ENCODE measurements at regions not wholly inside any gene's neighbourhood (a gene's known extent, or its start where the extent isn't known, plus 50 kb on each side); places are given as distances from the start of the nearest gene placed in this dataset.

DNA sequence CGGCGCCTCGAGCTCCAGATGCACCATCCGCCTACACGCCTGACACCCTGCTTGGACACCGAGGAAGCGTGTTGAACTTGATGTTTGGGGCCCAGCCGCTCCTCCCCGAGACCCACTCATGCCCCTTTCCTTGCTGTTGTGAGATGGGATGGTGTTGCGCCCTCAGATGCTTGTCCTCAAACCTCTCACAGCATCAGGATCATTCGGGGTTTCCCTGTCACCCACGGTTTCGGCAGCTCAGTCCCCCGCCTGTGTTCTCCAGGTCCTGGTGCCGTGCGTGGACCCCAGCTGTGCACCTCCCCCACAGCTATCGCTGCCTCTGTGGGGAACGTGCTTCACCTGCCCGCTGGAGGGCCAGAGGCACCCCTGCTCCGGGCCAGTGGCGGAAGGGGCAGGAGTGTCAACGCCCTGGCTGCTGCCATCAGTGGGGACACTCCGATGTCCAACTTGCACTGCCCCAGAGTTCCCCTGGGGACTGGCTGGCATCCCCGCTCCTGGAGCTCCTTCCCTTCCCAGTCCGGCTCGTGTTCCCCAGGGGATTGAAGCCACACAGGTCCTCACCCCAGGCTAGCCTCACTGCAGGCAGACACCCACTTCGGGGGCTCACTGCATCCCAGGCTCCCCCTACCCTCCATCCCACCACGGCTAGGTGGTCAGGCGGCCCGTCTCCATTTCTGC lies 82.3 kb upstream of the ADRA2C start:
- ATAC-seq (ENCODE audit: low read depth) (no peak), DNase-seq (ENCODE audit: low spot score in 2 of 2) (no peak)
- Mint-ChIP-seq H3K9me3 (no peaks in the 10 kb centered on the region), H3K4me3 (no peak overlapping the region), H3K4me1 (no peaks in the 10 kb centered on the region), H3K36me3 (no peaks in the 10 kb centered on the region), H3K27ac (no peak overlapping the region), H3K27me3 (peaks cover 15% of the 10 kb centered on the region)

DNA sequence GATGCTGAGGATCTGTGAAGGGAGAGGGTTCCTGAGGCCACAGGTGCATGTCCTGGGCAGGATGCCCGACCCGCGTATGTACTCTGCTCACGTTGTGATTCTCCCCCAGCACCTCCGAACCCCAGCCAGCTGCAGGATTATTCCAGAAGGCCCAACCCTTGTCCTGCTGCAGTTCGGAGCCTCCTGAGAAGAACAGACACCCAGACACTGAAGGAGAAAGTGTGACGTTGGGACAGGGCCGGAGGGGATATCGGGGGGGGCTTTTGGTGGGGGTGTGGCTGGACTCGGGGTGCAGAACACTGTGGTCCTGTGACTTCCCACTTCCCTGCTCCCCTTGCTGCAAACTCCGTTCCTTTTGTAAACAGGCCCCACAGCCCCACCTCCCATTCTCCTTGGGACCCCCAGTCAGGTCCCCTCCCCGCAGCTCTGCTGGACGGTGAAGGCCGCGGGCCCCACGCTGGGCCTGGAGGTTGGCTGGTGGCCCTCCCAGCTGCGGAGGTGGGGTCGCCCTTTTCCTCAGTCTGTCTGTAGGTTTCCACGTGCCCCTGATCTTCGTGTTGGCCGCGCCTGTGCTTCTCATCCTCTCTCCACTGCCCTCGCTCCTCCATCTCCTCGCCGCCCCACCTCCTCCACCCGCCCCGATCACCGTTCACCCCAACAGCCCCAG lies 83.0 kb upstream of the ADRA2C start:
- ATAC-seq (ENCODE audit: low read depth), result no peak
- no peaks in the 10 kb centered on the region for H3K36me3 Mint-ChIP-seq
- H3K27ac Mint-ChIP-seq, result no peak overlapping the region
- H3K4me1 Mint-ChIP-seq, result no peaks in the 10 kb centered on the region
- H3K27me3 Mint-ChIP-seq, result peaks cover 19% of the 10 kb centered on the region
- no peak overlapping the region for H3K4me3 Mint-ChIP-seq
- no peak for DNase-seq (ENCODE audit: low spot score in 2 of 2)
- H3K9me3 Mint-ChIP-seq, result peaks cover under 1% of the 10 kb centered on the region

DNA sequence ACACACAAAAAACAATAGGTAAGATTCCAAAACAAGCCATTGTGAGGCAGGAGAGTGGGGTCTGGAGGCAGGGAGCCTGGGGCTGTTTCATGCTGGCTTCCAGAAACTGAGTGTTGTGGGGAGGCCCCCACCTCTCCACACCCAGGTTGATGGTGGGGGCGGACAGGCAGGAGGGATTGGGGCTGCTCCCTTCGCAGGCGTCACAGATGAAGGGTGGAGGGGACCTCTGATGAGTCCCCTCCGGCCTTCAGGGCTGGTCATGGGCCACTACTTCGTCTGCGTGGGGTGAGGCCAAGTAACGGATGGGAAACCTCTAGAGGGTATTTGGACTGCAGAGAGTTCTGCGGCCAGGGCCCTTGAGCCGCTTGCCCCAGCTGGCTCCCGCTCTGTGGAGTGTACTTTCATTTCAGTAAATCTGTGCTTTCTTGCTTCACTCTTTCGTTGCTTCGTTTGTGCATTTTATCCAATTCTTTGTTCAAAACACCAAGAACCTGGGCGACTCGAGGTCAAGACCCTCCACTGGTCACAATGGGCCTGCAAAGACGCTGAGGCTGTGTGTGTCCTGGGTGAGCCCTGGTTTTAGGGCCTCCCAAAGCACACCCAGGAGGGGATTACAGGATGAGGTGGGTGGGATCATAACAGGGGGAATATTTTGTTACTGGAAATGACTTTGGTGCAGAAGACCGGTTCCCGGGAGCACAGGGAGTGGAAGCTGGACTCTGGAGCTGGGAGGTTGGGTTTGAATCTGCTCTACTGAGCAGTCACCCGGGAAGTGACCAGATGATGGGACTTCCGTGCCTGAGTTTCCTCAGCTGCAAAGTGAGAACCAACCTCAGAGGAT lies 83.7 kb upstream of the ADRA2C start:
- Mint-ChIP-seq H3K9me3 (peaks cover 5% of the 10 kb centered on the region), H3K4me1 (no peaks in the 10 kb centered on the region), H3K27me3 (peaks cover 24% of the 10 kb centered on the region), H3K36me3 (no peaks in the 10 kb centered on the region), H3K4me3 (no peak overlapping the region), H3K27ac (no peak overlapping the region)
- no peak for DNase-seq (ENCODE audit: low spot score in 2 of 2)
- no peak for ATAC-seq (ENCODE audit: low read depth)

DNA sequence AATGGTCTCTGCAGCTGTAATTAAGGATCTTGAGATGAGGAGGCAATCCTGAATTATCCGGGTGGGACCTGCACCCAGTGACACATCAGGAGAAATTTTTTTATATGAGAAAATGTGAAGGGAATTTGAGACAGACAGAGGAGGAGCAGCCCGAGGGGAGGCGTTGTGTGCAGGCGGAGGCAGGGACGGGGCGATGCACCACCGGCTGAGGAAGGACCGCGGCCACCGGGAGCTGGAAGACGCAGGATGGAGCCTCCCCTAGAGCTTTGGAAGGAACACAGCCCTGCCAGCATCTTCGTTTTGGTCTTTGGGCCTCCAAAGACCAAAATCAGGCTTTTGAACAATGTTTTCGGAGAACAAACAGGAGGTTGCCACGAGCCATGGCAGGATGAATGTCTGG lies 85.0 kb upstream of the ADRA2C start:
- H3K9me3 Mint-ChIP-seq, result peaks cover 5% of the 10 kb centered on the region
- H3K4me3 Mint-ChIP-seq, result no peak overlapping the region
- no peak for DNase-seq (ENCODE audit: low spot score in 2 of 2)
- H3K27ac Mint-ChIP-seq, result no peak overlapping the region
- H3K27me3 Mint-ChIP-seq, result peaks cover 31% of the 10 kb centered on the region
- H3K36me3 Mint-ChIP-seq, result no peaks in the 10 kb centered on the region
- ATAC-seq (ENCODE audit: low read depth), result no peak
- no peaks in the 10 kb centered on the region for H3K4me1 Mint-ChIP-seq

DNA sequence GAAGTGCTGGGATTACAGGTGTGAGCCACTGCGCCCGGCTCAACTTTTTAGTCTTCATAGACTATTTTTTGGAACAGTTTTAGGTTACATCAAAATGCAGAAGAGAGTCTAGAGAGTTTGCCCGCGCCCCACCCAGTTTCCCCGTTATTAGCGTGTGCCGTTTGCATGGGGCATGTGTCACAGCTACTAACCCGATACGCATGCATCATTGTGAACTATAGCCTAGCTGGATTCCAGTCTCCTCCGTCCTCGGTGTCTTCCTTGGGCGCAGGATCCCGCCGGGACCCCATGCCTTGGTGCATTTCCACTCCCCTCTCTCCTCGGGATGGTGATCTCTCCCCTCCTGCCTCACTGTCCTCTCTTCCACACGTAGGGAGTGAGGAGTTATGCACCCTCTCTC lies 85.5 kb upstream of the ADRA2C start:
- ATAC-seq (ENCODE audit: low read depth), result no peak
- H3K36me3 Mint-ChIP-seq, result no peaks in the 10 kb centered on the region

DNA sequence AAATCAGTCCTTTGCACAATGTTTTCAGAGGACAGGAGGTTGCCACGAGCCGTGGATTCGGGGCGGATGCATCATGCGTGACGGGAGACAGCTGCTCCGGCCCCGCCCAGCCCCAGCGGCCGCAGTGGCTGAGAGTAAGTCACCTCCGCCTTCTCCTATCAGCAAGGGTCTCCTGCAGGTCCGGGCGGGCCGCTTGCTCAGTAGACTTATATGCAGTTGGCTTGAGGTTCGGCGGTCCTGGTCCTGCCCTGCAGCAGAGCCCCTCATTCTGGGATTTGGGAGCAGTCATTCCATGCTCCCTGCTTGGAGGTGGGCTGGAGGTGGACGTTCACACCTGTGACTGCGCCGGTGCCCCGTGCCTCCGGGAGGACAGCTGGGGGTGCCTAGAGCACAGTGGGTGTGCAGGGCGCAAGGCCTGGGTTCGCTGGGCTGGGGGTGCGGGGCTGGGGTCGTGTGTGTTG lies 86.3 kb upstream of the ADRA2C start:
- Mint-ChIP-seq H3K27ac (no peak overlapping the region), H3K36me3 (no peaks in the 10 kb centered on the region), H3K4me3 (no peak overlapping the region), H3K4me1 (no peaks in the 10 kb centered on the region), H3K9me3 (peaks cover 5% of the 10 kb centered on the region), H3K27me3 (peaks cover 28% of the 10 kb centered on the region)
- no peak for DNase-seq (ENCODE audit: low spot score in 2 of 2)
- ATAC-seq (ENCODE audit: low read depth), result no peak

More for the DNA sequence above, 85.5 kb upstream of the ADRA2C start:
- Mint-ChIP-seq H3K4me1 (no peaks in the 10 kb centered on the region), H3K9me3 (peaks cover 5% of the 10 kb centered on the region), H3K27ac (no peak overlapping the region), H3K27me3 (peaks cover 31% of the 10 kb centered on the region), H3K4me3 (no peak overlapping the region)
- no peak for DNase-seq (ENCODE audit: low spot score in 2 of 2)

DNA sequence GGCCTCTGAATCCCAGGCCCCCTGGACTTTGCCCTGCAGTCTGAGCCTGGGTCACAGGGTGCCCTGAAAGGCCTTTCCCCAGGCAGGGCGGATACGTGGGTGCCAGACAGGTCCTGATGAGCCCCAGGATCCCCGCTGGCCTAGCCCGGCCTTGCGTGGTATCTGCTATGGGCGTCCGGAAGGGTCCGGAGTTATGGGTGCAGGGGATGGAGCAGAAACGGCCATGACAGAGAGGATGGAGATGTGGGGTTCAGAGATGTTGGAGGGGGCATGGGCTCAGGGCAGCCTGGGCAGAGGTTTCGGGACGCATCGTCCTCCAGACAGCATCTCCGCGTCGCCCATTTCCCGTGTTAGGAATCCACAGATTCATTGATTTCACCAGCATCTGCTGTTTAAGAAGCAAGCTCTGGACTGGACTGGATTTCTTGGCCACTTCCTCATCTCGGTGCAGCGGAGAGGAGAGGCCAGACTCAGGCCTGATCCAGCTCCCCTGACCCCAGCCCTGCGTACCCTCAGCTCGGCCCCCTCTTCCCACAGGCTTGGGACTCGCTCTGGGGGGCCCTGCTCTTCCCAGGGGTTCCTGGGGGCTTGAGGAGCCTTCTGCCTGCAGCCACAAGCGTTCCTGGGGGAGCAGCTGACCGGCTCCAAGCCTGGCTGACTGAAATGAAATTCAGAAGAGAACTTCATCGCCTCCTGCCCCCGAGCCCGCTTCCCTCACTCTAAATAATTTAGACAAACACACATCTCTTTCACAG lies 86.9 kb upstream of the ADRA2C start:
- H3K4me3 Mint-ChIP-seq, result no peak overlapping the region
- DNase-seq (ENCODE audit: low spot score in 2 of 2) (no peak), ATAC-seq (ENCODE audit: low read depth) (no peak)
- H3K27me3 Mint-ChIP-seq, result peaks cover 25% of the 10 kb centered on the region
- H3K9me3 Mint-ChIP-seq, result peaks cover 5% of the 10 kb centered on the region
- H3K4me1 Mint-ChIP-seq, result no peaks in the 10 kb centered on the region
- H3K36me3 Mint-ChIP-seq, result no peaks in the 10 kb centered on the region
- no peak overlapping the region for H3K27ac Mint-ChIP-seq

DNA sequence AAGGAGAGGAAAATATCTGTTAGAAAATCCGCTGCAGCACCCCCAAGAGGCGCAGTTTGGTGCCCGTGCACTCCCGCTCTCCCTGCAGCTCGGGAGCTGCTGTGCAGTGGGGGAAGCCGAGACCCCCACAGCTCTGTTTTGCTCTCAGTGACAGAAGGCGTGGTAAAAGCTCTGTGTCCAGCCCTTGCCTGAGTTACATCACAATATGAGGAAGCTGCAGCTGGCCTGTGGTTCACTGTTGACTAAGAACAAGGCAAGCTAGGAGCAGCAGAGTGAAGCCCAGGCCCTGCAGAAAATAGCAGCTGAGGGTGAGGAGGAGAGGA lies 88.5 kb upstream of the ADRA2C start:
- H3K27ac Mint-ChIP-seq, result no peak overlapping the region
- H3K4me1 Mint-ChIP-seq, result no peaks in the 10 kb centered on the region
- ATAC-seq (ENCODE audit: low read depth) (no peak), DNase-seq (ENCODE audit: low spot score in 2 of 2) (no peak)
- no peaks in the 10 kb centered on the region for H3K36me3 Mint-ChIP-seq
- peaks cover 7% of the 10 kb centered on the region for H3K9me3 Mint-ChIP-seq
- H3K27me3 Mint-ChIP-seq, result peaks cover 25% of the 10 kb centered on the region
- H3K4me3 Mint-ChIP-seq, result no peak overlapping the region

DNA sequence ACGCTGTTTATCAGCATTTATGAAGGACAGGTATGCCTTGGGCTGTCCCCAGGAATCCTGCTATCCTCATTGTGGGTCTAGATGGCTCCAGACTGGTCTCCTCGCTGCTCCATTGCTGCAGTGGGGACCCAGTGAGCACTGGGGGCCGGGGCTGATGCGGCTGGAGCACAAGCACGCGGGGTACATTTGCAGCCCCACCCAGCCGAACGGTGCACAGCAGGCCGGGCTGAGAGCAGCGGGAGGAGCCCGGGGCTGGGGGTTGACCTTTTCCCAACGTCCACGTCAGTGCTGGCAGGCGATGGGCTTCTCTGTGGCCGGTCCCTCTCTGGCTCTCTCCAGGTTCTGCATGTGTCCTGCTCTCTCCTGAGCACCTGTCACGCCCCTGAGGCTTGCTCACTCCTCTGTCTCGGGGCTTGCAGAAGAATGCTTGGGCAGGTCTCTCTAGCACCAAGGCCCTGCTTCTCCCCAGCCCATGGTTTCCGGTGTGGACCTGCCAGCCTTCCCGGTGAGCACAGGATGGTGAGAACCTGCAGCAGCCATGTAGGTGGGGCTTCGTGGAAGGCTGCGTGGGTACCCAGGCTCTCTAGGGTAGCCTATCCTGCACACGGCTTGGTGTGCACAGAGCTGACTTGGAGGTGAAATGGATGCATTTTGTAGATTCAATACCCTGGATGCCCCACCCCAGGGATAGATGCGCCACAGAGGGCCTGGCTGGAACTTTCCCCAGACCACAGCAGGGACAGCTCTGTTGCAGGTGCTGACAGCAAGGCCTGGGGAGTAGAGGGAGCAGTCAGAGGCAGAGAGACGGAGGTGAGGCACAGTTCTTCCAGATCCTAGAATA lies 89.1 kb upstream of the ADRA2C start:
- H3K27ac Mint-ChIP-seq, result no peak overlapping the region
- peaks cover 3% of the 10 kb centered on the region for H3K36me3 Mint-ChIP-seq
- peaks cover 13% of the 10 kb centered on the region for H3K9me3 Mint-ChIP-seq
- H3K4me3 Mint-ChIP-seq, result no peak overlapping the region
- ATAC-seq (ENCODE audit: low read depth), result no peak
- no peak for DNase-seq (ENCODE audit: low spot score in 2 of 2)
- H3K27me3 Mint-ChIP-seq, result peaks cover 29% of the 10 kb centered on the region
- H3K4me1 Mint-ChIP-seq, result no peaks in the 10 kb centered on the region

DNA sequence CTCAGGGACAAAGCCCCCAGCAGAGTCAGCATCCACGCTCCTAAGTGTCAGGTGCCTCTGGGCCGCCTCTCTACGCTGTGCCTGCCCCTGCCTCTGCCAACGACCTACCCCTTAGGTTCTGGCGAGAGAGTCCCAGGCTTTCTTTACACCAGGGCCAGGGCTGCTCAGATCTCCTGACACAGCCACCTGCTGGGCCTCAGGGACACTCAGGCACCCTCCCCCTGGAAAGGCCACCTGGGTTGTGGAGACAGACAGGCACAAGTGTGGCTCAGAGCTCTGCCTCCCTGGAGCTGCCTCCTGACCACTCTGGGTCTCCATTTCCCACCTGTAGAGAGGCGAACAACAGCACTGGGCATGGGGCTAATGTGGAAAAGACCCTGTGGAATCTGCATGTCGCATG lies 90.0 kb upstream of the ADRA2C start:
- Mint-ChIP-seq H3K27me3 (peaks cover 28% of the 10 kb centered on the region), H3K9me3 (peaks cover 13% of the 10 kb centered on the region), H3K27ac (no peak overlapping the region), H3K4me1 (no peaks in the 10 kb centered on the region), H3K4me3 (no peak overlapping the region), H3K36me3 (peaks cover 3% of the 10 kb centered on the region)
- DNase-seq (ENCODE audit: low spot score in 2 of 2), result no peak
- no peak for ATAC-seq (ENCODE audit: low read depth)

DNA sequence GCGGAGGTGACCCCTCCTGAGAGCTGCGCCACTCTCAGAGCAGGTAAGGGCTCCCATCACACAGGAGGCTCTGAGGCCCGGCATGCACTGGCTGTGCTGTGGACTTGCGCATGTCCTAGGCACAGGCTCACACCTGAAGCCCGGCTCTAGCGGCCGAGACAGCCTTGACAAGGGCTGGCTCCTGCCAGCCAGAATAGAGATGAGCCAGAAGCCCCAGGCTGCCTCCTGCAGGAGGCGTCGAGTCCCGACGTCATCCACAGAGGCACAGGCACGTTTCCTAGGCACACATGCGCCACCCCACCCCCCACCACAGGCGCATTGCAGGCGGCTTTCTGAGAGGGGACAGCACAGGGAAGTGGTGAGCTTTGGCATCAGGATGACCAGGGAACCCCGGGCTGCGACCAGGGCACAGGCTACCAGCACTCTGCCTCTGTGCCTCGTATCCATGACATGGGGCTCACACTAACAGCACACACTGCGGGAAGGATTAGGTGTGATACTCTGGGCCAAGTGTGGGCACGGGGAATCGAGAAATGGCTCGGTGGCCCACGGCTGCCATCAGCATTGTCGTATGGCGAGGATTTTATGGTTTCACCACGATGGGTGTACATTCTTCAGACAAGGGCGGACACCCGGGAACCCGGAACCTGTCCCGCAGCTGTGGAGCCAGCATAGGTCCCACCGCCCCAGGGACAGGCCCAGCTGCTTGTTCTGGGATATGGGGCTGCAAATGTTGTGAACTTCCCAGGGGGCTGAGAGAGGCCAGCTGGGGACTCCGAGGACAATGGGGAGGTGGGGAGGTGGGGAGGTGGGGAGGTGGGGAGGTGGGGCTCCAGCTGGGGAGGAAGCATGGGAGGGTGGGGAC lies 90.7 kb upstream of the ADRA2C start:
- Mint-ChIP-seq H3K36me3 (peaks cover 3% of the 10 kb centered on the region), H3K27ac (no peak overlapping the region), H3K9me3 (peaks cover 13% of the 10 kb centered on the region), H3K4me1 (no peaks in the 10 kb centered on the region), H3K4me3 (no peak overlapping the region), H3K27me3 (peaks cover 28% of the 10 kb centered on the region)
- ATAC-seq (ENCODE audit: low read depth) (no peak), DNase-seq (ENCODE audit: low spot score in 2 of 2) (no peak)

DNA sequence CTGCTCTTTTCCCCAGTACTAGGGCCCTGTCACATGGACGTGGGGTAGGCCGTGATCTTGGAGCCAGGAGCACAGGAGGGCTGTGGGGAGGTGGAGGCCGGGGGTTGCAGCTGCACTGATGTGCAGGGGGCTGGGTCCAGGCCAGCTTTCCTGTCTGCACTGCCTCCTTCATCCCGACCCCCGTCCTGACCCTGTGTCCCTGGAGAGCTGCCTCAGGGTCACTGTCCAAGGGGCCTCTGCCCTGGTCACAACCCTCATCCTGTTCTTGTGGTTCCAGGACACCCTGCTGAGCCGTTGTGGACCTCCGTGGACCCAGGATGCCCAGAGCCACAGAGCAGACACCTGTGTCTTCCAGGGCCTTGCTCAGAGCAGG lies 91.7 kb upstream of the ADRA2C start:
- no peak for ATAC-seq (ENCODE audit: low read depth)
- no peak overlapping the region for H3K27ac Mint-ChIP-seq
- H3K4me3 Mint-ChIP-seq, result no peak overlapping the region
- no peaks in the 10 kb centered on the region for H3K4me1 Mint-ChIP-seq
- peaks cover 30% of the 10 kb centered on the region for H3K27me3 Mint-ChIP-seq
- H3K36me3 Mint-ChIP-seq, result peaks cover 3% of the 10 kb centered on the region
- DNase-seq (ENCODE audit: low spot score in 2 of 2), result no peak
- H3K9me3 Mint-ChIP-seq, result peaks cover 13% of the 10 kb centered on the region
